ENCODE measurements at regions not wholly inside any gene's neighbourhood (a gene's known extent, or its start where the extent isn't known, plus 50 kb on each side); places are given as distances from the start of the nearest gene placed in this dataset.
"Not testable (repeated sequence)": the region's sequence is repeated elsewhere in the genome, so short reads cannot be mapped to it uniquely, and the experiment has no call there.

DNA sequence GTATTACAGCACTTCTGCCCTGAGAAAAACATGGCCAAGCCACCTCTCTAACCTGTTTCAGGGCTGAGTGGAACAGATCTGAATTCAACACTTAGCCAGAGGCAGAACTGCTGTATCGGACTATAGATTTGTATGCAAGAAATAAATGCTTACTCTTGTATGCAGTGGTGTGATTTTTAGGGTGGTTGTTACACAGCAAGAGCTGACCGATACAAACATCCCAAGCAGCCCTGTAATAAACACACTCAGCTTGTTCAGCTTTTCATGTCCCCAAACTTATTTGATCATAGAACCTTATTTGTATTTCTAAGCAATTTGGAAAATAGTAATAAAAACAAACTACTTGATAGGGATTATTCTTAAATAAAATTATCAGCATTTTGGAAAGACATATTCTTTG, 84.9 kb upstream of the RPH3AL start (continued):
- TF ChIP-seq, protein P1, sequence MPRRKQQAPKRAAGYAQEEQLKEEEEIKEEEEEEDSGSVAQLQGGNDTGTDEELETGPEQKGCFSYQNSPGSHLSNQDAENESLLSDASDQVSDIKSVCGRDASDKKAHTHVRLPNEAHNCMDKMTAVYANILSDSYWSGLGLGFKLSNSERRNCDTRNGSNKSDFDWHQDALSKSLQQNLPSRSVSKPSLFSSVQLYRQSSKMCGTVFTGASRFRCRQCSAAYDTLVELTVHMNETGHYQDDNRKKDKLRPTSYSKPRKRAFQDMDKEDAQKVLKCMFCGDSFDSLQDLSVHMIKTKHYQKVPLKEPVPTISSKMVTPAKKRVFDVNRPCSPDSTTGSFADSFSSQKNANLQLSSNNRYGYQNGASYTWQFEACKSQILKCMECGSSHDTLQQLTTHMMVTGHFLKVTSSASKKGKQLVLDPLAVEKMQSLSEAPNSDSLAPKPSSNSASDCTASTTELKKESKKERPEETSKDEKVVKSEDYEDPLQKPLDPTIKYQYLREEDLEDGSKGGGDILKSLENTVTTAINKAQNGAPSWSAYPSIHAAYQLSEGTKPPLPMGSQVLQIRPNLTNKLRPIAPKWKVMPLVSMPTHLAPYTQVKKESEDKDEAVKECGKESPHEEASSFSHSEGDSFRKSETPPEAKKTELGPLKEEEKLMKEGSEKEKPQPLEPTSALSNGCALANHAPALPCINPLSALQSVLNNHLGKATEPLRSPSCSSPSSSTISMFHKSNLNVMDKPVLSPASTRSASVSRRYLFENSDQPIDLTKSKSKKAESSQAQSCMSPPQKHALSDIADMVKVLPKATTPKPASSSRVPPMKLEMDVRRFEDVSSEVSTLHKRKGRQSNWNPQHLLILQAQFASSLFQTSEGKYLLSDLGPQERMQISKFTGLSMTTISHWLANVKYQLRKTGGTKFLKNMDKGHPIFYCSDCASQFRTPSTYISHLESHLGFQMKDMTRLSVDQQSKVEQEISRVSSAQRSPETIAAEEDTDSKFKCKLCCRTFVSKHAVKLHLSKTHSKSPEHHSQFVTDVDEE (CRISPR knock-in tag; IDR thresholded peaks at IDR 0.05): no peak
- TF ChIP-seq CSRNP3 (CRISPR knock-in tag; IDR thresholded peaks at IDR 0.05) (no peak), ZFP30 (CRISPR knock-in tag; IDR thresholded peaks at IDR 0.05) (no peak), ZFP3 (CRISPR knock-in tag; IDR thresholded peaks at IDR 0.05) (no peak), ISL1 (CRISPR knock-in tag; IDR thresholded peaks at IDR 0.05) (no peak)

GRCh38 chr17:436571-436970, 84.0 kb upstream of the RPH3AL start:
- TF ChIP-seq PPARA (CRISPR knock-in tag; IDR thresholded peaks at IDR 0.05; ENCODE audit: borderline replicate concordance): no peak
- TF ChIP-seq SNAI2 (CRISPR knock-in tag; IDR thresholded peaks at IDR 0.05): no peak
- TF ChIP-seq ESRRG (CRISPR knock-in tag; IDR thresholded peaks at IDR 0.05): no peak
- no peak for TF ChIP-seq OSR1 (CRISPR knock-in tag; IDR thresholded peaks at IDR 0.05)
- TF ChIP-seq CSRNP3 (CRISPR knock-in tag; IDR thresholded peaks at IDR 0.05): no peak

DNA sequence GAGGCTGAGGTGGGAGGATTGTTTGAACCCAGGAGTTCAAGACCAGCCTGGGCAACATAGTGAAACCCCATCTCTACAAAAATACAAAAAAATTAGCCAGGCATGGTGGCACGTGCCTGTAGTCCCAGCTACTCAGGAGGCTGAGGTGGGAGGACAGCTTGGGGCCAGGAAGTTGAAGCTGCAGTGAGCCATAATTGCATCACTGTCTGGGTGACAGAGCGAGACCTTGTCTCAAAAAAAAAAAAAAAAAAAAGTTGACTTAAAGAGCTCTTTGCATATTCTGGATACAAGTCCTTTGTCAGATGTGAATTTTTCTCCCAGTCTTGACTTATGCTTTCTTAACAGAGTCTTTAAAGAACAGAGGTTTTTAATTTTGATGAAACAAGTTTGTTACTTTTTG, 79.9 kb upstream of the RPH3AL start:
- not testable (repeated sequence) for ATAC-seq

More at GRCh38 chr17:436571-436970, 84.0 kb upstream of the RPH3AL start:
- ATAC-seq: no peak

DNA sequence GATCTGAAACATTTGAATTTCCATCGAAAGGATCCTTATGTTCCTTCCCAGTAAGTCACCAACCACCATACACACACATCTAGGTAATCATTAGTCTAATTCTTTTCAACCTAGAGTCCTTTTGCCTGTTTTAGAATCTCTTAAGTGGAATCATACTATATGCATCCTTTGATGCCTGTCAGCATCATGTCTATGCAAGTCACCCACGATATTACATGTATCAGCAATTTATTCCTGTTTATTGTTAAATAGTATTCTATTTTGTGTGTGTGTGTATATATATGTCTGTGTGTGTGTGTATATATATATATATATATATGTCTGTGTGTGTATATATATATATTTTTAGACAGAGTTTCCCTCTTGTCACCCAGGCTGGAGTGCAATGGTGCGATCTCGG, 78.9 kb upstream of the RPH3AL start:
- no peak for ATAC-seq
- TF ChIP-seq CREB5 (CRISPR knock-in tag; IDR thresholded peaks at IDR 0.05; ENCODE audit: low read depth): no peak
- no peak for TF ChIP-seq ZFP30 (CRISPR knock-in tag; IDR thresholded peaks at IDR 0.05)
- TF ChIP-seq TCF4 (CRISPR knock-in tag; IDR thresholded peaks at IDR 0.05; ENCODE audit: borderline replicate concordance): no peak
- TF ChIP-seq, protein P1 (CRISPR knock-in tag; IDR thresholded peaks at IDR 0.05): no peak
- TF ChIP-seq SNAI2 (CRISPR knock-in tag; IDR thresholded peaks at IDR 0.05): no peak
- TF ChIP-seq ISL1 (CRISPR knock-in tag; IDR thresholded peaks at IDR 0.05): no peak
- TF ChIP-seq GLIS3 (CRISPR knock-in tag; IDR thresholded peaks at IDR 0.05): no peak
- no peak for TF ChIP-seq CSRNP3 (CRISPR knock-in tag; IDR thresholded peaks at IDR 0.05)
- TF ChIP-seq OSR1 (CRISPR knock-in tag; IDR thresholded peaks at IDR 0.05): no peak
- TF ChIP-seq TOX (CRISPR knock-in tag; IDR thresholded peaks at IDR 0.05; ENCODE audit: borderline replicate concordance): no peak
- TF ChIP-seq, protein P2, sequence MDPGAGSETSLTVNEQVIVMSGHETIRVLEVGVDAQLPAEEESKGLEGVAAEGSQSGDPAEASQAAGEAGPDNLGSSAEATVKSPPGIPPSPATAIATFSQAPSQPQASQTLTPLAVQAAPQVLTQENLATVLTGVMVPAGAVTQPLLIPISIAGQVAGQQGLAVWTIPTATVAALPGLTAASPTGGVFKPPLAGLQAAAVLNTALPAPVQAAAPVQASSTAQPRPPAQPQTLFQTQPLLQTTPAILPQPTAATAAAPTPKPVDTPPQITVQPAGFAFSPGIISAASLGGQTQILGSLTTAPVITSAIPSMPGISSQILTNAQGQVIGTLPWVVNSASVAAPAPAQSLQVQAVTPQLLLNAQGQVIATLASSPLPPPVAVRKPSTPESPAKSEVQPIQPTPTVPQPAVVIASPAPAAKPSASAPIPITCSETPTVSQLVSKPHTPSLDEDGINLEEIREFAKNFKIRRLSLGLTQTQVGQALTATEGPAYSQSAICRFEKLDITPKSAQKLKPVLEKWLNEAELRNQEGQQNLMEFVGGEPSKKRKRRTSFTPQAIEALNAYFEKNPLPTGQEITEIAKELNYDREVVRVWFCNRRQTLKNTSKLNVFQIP (CRISPR knock-in tag; IDR thresholded peaks at IDR 0.05; ENCODE audit: borderline replicate concordance, low read depth): no peak
- no peak for TF ChIP-seq RARB (CRISPR knock-in tag; IDR thresholded peaks at IDR 0.05)
- TF ChIP-seq ARNTL (CRISPR knock-in tag; IDR thresholded peaks at IDR 0.05; ENCODE audit: borderline replicate concordance, low read depth): no peak
- TF ChIP-seq ZNF8 (CRISPR knock-in tag; IDR thresholded peaks at IDR 0.05): no peak
- no peak for TF ChIP-seq PATZ1 (CRISPR knock-in tag; IDR thresholded peaks at IDR 0.05; ENCODE audit: borderline replicate concordance)
- TF ChIP-seq ZNF70 (CRISPR knock-in tag; IDR thresholded peaks at IDR 0.05): no peak
- TF ChIP-seq CSDC2 (CRISPR knock-in tag; IDR thresholded peaks at IDR 0.05): no peak
- no peak for TF ChIP-seq ZFP3 (CRISPR knock-in tag; IDR thresholded peaks at IDR 0.05)
- no peak for TF ChIP-seq ESRRG (CRISPR knock-in tag; IDR thresholded peaks at IDR 0.05)
- no peak for TF ChIP-seq ZNF565 (CRISPR knock-in tag; conservative IDR thresholded peaks at IDR 0.05; ENCODE audit: low read depth)

All from SK-N-SH treated with all-trans-retinoic acid at 6 μM for 48 hours (cell line).